Stimulated activated memory B cell treated with anti-CD40 and anti-IgM and Interleukin-4, amounts not matched to agents 10 μg/mL and 1 μg/mL and 100 μg/mL, for 72 hours (primary cell): ENCODE measurements at regions not wholly inside any gene's neighbourhood (a gene's known extent, or its start where the extent isn't known, plus 50 kb on each side); places are given as distances from the start of the nearest gene placed in this dataset.

Source experiments
- ATAC-seq: fragments of 150-1000 bp; cut with Tn5 transposase; 2 replicates; pipeline ENCODE4 v1.10.0; 2021
- H3K27ac Mint-ChIP-seq: one replicate; pipeline ENCODE4 v1.8.0; 2022; ENCODE audit warnings: mild to moderate bottlenecking, mixed read lengths
- H3K27me3 Mint-ChIP-seq: one replicate; pipeline ENCODE4 v1.8.0; 2022; ENCODE audit warnings: mixed read lengths
- H3K36me3 Mint-ChIP-seq: one replicate; pipeline ENCODE4 v1.8.0; 2022; ENCODE audit warnings: mixed read lengths
- H3K4me1 Mint-ChIP-seq: one replicate; pipeline ENCODE4 v1.8.0; 2022; ENCODE audit warnings: mixed read lengths
- H3K4me3 Mint-ChIP-seq: one replicate; pipeline ENCODE4 v1.8.0; 2022; ENCODE audit warnings: mild to moderate bottlenecking, moderate library complexity, mixed read lengths
- H3K9me3 Mint-ChIP-seq: one replicate; pipeline ENCODE4 v1.8.0; 2022; ENCODE audit warnings: mixed read lengths

- H3K4me3 Mint-ChIP-seq: no peak overlapping the region
- no peaks in the 10 kb centered on the region for H3K36me3 Mint-ChIP-seq
- no peak for ATAC-seq
- H3K4me1 Mint-ChIP-seq: no peaks in the 10 kb centered on the region
- H3K27ac Mint-ChIP-seq: no peak overlapping the region
- no peaks in the 10 kb centered on the region for H3K27me3 Mint-ChIP-seq
- H3K9me3 Mint-ChIP-seq: peaks cover 15% of the 10 kb centered on the region
Measured at GRCh38 chr6:103983860-103984259, 875.9 kb downstream of the HACE1 start.

- no peak overlapping the region for H3K4me3 Mint-ChIP-seq
- no peaks in the 10 kb centered on the region for H3K27me3 Mint-ChIP-seq
- H3K4me1 Mint-ChIP-seq: no peaks in the 10 kb centered on the region
- H3K9me3 Mint-ChIP-seq: peaks cover 10% of the 10 kb centered on the region
- H3K36me3 Mint-ChIP-seq: no peaks in the 10 kb centered on the region
- H3K27ac Mint-ChIP-seq: no peak overlapping the region
- no peak for ATAC-seq
Measured at GRCh38 chr6:103983011-103983410, 876.7 kb downstream of the HACE1 start.

GRCh38 chr6:103982574-103982973 is 877.1 kb downstream of the HACE1 start:
- no peaks in the 10 kb centered on the region for H3K36me3 Mint-ChIP-seq
- peaks cover 10% of the 10 kb centered on the region for H3K9me3 Mint-ChIP-seq
- no peak for ATAC-seq
- H3K4me1 Mint-ChIP-seq: no peaks in the 10 kb centered on the region
- no peak overlapping the region for H3K27ac Mint-ChIP-seq
- no peak overlapping the region for H3K4me3 Mint-ChIP-seq
- H3K27me3 Mint-ChIP-seq: no peaks in the 10 kb centered on the region

GRCh38 chr6:103979308-103979707 is 880.4 kb downstream of the HACE1 start:
- Mint-ChIP-seq H3K27me3 (no peaks in the 10 kb centered on the region), H3K4me3 (no peak overlapping the region), H3K36me3 (no peaks in the 10 kb centered on the region), H3K4me1 (no peaks in the 10 kb centered on the region), H3K9me3 (peaks cover 4% of the 10 kb centered on the region), H3K27ac (no peak overlapping the region)
- no peak for ATAC-seq

GRCh38 chr6:103937389-103937788 is 922.3 kb downstream of the HACE1 start:
- no peak for ATAC-seq
- H3K27me3 Mint-ChIP-seq: no peaks in the 10 kb centered on the region
- no peak overlapping the region for H3K27ac Mint-ChIP-seq
- H3K4me1 Mint-ChIP-seq: no peaks in the 10 kb centered on the region
- no peaks in the 10 kb centered on the region for H3K36me3 Mint-ChIP-seq
- no peak overlapping the region for H3K4me3 Mint-ChIP-seq
- peaks cover 1% of the 10 kb centered on the region for H3K9me3 Mint-ChIP-seq

- Mint-ChIP-seq H3K4me1 (no peaks in the 10 kb centered on the region), H3K27me3 (no peaks in the 10 kb centered on the region), H3K27ac (no peak overlapping the region), H3K36me3 (no peaks in the 10 kb centered on the region), H3K4me3 (no peak overlapping the region), H3K9me3 (peaks cover 7% of the 10 kb centered on the region)
- no peak for ATAC-seq
Measured at GRCh38 chr6:103925317-103925716, 934.4 kb downstream of the HACE1 start.

- no peak overlapping the region for H3K27ac Mint-ChIP-seq
- H3K4me1 Mint-ChIP-seq: no peaks in the 10 kb centered on the region
- H3K4me3 Mint-ChIP-seq: no peak overlapping the region
- no peak for ATAC-seq
- H3K27me3 Mint-ChIP-seq: no peaks in the 10 kb centered on the region
- peaks cover 9% of the 10 kb centered on the region for H3K9me3 Mint-ChIP-seq
- no peaks in the 10 kb centered on the region for H3K36me3 Mint-ChIP-seq
Measured at GRCh38 chr6:103910018-103910417, 949.7 kb downstream of the HACE1 start.

GRCh38 chr6:103908898-103909297 is 950.8 kb downstream of the HACE1 start:
- Mint-ChIP-seq H3K27me3 (no peaks in the 10 kb centered on the region), H3K4me1 (no peaks in the 10 kb centered on the region), H3K4me3 (no peak overlapping the region), H3K27ac (no peak overlapping the region), H3K9me3 (peaks cover 13% of the 10 kb centered on the region), H3K36me3 (no peaks in the 10 kb centered on the region)
- no peak for ATAC-seq

- no peaks in the 10 kb centered on the region for H3K4me1 Mint-ChIP-seq
- no peak for ATAC-seq
- no peaks in the 10 kb centered on the region for H3K27me3 Mint-ChIP-seq
- H3K36me3 Mint-ChIP-seq: no peaks in the 10 kb centered on the region
- H3K9me3 Mint-ChIP-seq: peaks cover 11% of the 10 kb centered on the region
- no peak overlapping the region for H3K27ac Mint-ChIP-seq
- H3K4me3 Mint-ChIP-seq: no peak overlapping the region
Measured at GRCh38 chr6:103895136-103895535, 964.6 kb downstream of the HACE1 start.

- Mint-ChIP-seq H3K27me3 (no peaks in the 10 kb centered on the region), H3K27ac (no peak overlapping the region), H3K36me3 (no peaks in the 10 kb centered on the region), H3K4me1 (no peaks in the 10 kb centered on the region), H3K9me3 (peaks cover 8% of the 10 kb centered on the region), H3K4me3 (no peak overlapping the region)
- no peak for ATAC-seq
Measured at GRCh38 chr6:103893141-103893581, 966.6 kb downstream of the HACE1 start.

GRCh38 chr6:103886951-103887350 is 972.8 kb downstream of the HACE1 start:
- peaks cover 4% of the 10 kb centered on the region for H3K9me3 Mint-ChIP-seq
- H3K36me3 Mint-ChIP-seq: no peaks in the 10 kb centered on the region
- H3K27ac Mint-ChIP-seq: no peak overlapping the region
- H3K27me3 Mint-ChIP-seq: no peaks in the 10 kb centered on the region
- ATAC-seq: no peak
- no peak overlapping the region for H3K4me3 Mint-ChIP-seq
- no peaks in the 10 kb centered on the region for H3K4me1 Mint-ChIP-seq

GRCh38 chr6:103885446-103885845 is 974.3 kb downstream of the HACE1 start:
- Mint-ChIP-seq H3K9me3 (no peaks in the 10 kb centered on the region), H3K4me3 (no peak overlapping the region), H3K27ac (no peak overlapping the region), H3K36me3 (no peaks in the 10 kb centered on the region), H3K27me3 (no peaks in the 10 kb centered on the region), H3K4me1 (no peaks in the 10 kb centered on the region)
- no peak for ATAC-seq

- ATAC-seq: no peak
- Mint-ChIP-seq H3K9me3 (peaks cover 2% of the 10 kb centered on the region), H3K27ac (no peak overlapping the region), H3K4me3 (no peak overlapping the region), H3K36me3 (no peaks in the 10 kb centered on the region), H3K27me3 (no peaks in the 10 kb centered on the region), H3K4me1 (no peaks in the 10 kb centered on the region)
Measured at GRCh38 chr6:103879800-103880199, 979.9 kb downstream of the HACE1 start.

GRCh38 chr6:103875221-103875620 is 984.5 kb downstream of the HACE1 start:
- no peak overlapping the region for H3K27ac Mint-ChIP-seq
- ATAC-seq: no peak
- no peaks in the 10 kb centered on the region for H3K36me3 Mint-ChIP-seq
- no peak overlapping the region for H3K4me3 Mint-ChIP-seq
- peaks cover 2% of the 10 kb centered on the region for H3K9me3 Mint-ChIP-seq
- no peaks in the 10 kb centered on the region for H3K27me3 Mint-ChIP-seq
- no peaks in the 10 kb centered on the region for H3K4me1 Mint-ChIP-seq

- ATAC-seq: no peak
- Mint-ChIP-seq H3K9me3 (no peaks in the 10 kb centered on the region), H3K27me3 (no peaks in the 10 kb centered on the region), H3K36me3 (no peaks in the 10 kb centered on the region), H3K27ac (no peak overlapping the region), H3K4me3 (no peak overlapping the region), H3K4me1 (no peaks in the 10 kb centered on the region)
Measured at GRCh38 chr6:103874575-103874974, 985.1 kb downstream of the HACE1 start.

GRCh38 chr6:103872678-103873077 is 987.0 kb downstream of the HACE1 start:
- ATAC-seq: no peak
- Mint-ChIP-seq H3K9me3 (no peaks in the 10 kb centered on the region), H3K27ac (no peak overlapping the region), H3K27me3 (no peaks in the 10 kb centered on the region), H3K4me1 (no peaks in the 10 kb centered on the region), H3K36me3 (no peaks in the 10 kb centered on the region), H3K4me3 (no peak overlapping the region)

GRCh38 chr6:103872233-103872632 is 987.5 kb downstream of the HACE1 start:
- Mint-ChIP-seq H3K9me3 (no peaks in the 10 kb centered on the region), H3K4me1 (no peaks in the 10 kb centered on the region), H3K27me3 (no peaks in the 10 kb centered on the region), H3K4me3 (no peak overlapping the region), H3K36me3 (no peaks in the 10 kb centered on the region), H3K27ac (no peak overlapping the region)
- ATAC-seq: no peak
